ENCODE measurements at regions not wholly inside any gene's neighbourhood (a gene's known extent, or its start where the extent isn't known, plus 50 kb on each side); places are given as distances from the start of the nearest gene placed in this dataset.
A peak's percentile ranks its signal among the peaks of the same experiment; 100 is the strongest.

GRCh38 chr1:209248649-209249279 is 334.8 kb upstream of the CAMK1G start:
- peak; percentile 16 for DNase-seq (ENCODE audit: insufficient read length, low spot score)
- TF ChIP-seq POLR2A (IDR thresholded peaks at IDR 0.05; ENCODE audit: low read depth, low read length): no peak
- peak; percentile 67 for FAIRE-seq

GRCh38 chr1:209249280-209249670 is 334.2 kb upstream of the CAMK1G start:
- TF ChIP-seq POLR2A (IDR thresholded peaks at IDR 0.05; ENCODE audit: low read depth, low read length): no peak
- DNase-seq (ENCODE audit: insufficient read length, low spot score): no peak
- no peak for FAIRE-seq

GRCh38 chr1:209249785-209250440 is 333.6 kb upstream of the CAMK1G start:
- FAIRE-seq: no peak
- no peak for DNase-seq (ENCODE audit: insufficient read length, low spot score)
- no peak for TF ChIP-seq POLR2A (IDR thresholded peaks at IDR 0.05; ENCODE audit: low read depth, low read length)

- TF ChIP-seq POLR2A (IDR thresholded peaks at IDR 0.05; ENCODE audit: low read depth, low read length): no peak
- FAIRE-seq (no peak), DNase-seq (ENCODE audit: insufficient read length, low spot score) (peak; percentile 18)
Observed at GRCh38 chr1:209250861-209251636, 332.5 kb upstream of the CAMK1G start.

- no peak for FAIRE-seq
Observed at GRCh38 chr1:209256766-209257350, 326.7 kb upstream of the CAMK1G start.

GRCh38 chr1:209257454-209257853 is 326.1 kb upstream of the CAMK1G start:
- DNase-seq (ENCODE audit: insufficient read length, low spot score) (no peak), FAIRE-seq (no peak)
- TF ChIP-seq POLR2A (IDR thresholded peaks at IDR 0.05; ENCODE audit: low read depth, low read length): no peak

More at GRCh38 chr1:209256766-209257350, 326.7 kb upstream of the CAMK1G start:
- no peak for TF ChIP-seq POLR2A (IDR thresholded peaks at IDR 0.05; ENCODE audit: low read depth, low read length)
- DNase-seq (ENCODE audit: insufficient read length, low spot score): no peak

GRCh38 chr1:209260136-209260535 is 323.4 kb upstream of the CAMK1G start:
- DNase-seq (ENCODE audit: insufficient read length, low spot score): no peak
- no peak for FAIRE-seq
- no peak for TF ChIP-seq POLR2A (IDR thresholded peaks at IDR 0.05; ENCODE audit: low read depth, low read length)

- TF ChIP-seq POLR2A (IDR thresholded peaks at IDR 0.05; ENCODE audit: low read depth, low read length): no peak
- DNase-seq (ENCODE audit: insufficient read length, low spot score): no peak
- FAIRE-seq: no peak
Observed at GRCh38 chr1:209262631-209263030, 320.9 kb upstream of the CAMK1G start.

- FAIRE-seq: no peak
- DNase-seq (ENCODE audit: insufficient read length, low spot score): no peak
- TF ChIP-seq POLR2A (IDR thresholded peaks at IDR 0.05; ENCODE audit: low read depth, low read length): no peak
Observed at GRCh38 chr1:209265301-209265700, 318.2 kb upstream of the CAMK1G start.

- DNase-seq (ENCODE audit: insufficient read length, low spot score) (no peak), FAIRE-seq (no peak)
- TF ChIP-seq POLR2A (IDR thresholded peaks at IDR 0.05; ENCODE audit: low read depth, low read length): no peak
Observed at GRCh38 chr1:209266590-209267205, 316.8 kb upstream of the CAMK1G start.

GRCh38 chr1:209267968-209268367 is 315.5 kb upstream of the CAMK1G start:
- DNase-seq (ENCODE audit: insufficient read length, low spot score): no peak
- TF ChIP-seq POLR2A (IDR thresholded peaks at IDR 0.05; ENCODE audit: low read depth, low read length): no peak
- no peak for FAIRE-seq

GRCh38 chr1:209268479-209268878 is 315.0 kb upstream of the CAMK1G start:
- TF ChIP-seq POLR2A (IDR thresholded peaks at IDR 0.05; ENCODE audit: low read depth, low read length): no peak
- FAIRE-seq: no peak
- no peak for DNase-seq (ENCODE audit: insufficient read length, low spot score)

GRCh38 chr1:209276321-209276720 is 307.2 kb upstream of the CAMK1G start:
- FAIRE-seq: no peak
- no peak for TF ChIP-seq POLR2A (IDR thresholded peaks at IDR 0.05; ENCODE audit: low read depth, low read length)
- DNase-seq (ENCODE audit: insufficient read length, low spot score): no peak

GRCh38 chr1:209277662-209278061 is 305.9 kb upstream of the CAMK1G start:
- TF ChIP-seq POLR2A (IDR thresholded peaks at IDR 0.05; ENCODE audit: low read depth, low read length): no peak
- DNase-seq (ENCODE audit: insufficient read length, low spot score) (no peak), FAIRE-seq (no peak)
